HG03159 (cell line): ENCODE measurements at regions not wholly inside any gene's neighbourhood (a gene's known extent, or its start where the extent isn't known, plus 50 kb on each side); places are given as distances from the start of the nearest gene placed in this dataset.
"Not testable (repeated sequence)": the region's sequence is repeated elsewhere in the genome, so short reads cannot be mapped to it uniquely, and the experiment has no call there.

ENCODE experiments used
- ATAC-seq: cut with Tn5 transposase; IDR thresholded peaks from one replicate; pipeline ENCODE4 v1.9.1; 2021; ENCODE audit warnings: mild to moderate bottlenecking, moderate library complexity; ENCODE audit not compliant: unreplicated experiment

GRCh38 chr18:41073372-41073954, 881.6 kb upstream of the PIK3C3 start:
- no peak for ATAC-seq

DNA sequence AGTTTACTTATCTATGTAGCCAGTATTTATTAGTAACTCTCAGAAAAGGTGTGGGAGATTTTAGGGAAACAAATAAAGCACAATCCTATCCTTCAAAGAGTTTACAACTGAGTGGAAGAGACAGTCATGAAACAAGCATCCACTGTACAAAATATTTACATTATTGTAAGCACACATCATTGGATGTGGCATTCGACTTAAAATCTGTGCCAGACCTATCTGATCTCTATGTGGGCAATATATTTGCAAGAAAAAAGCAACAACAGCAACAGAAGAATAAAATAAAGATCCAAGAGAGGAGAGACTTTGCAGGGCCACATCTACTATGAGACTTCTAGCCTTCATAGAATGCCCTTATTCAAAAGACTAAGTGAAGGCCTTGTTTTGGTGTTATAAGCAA, 882.1 kb upstream of the PIK3C3 start:
- no peak for ATAC-seq

GRCh38 chr18:41071826-41072225, 883.2 kb upstream of the PIK3C3 start:
- ATAC-seq: no peak

DNA sequence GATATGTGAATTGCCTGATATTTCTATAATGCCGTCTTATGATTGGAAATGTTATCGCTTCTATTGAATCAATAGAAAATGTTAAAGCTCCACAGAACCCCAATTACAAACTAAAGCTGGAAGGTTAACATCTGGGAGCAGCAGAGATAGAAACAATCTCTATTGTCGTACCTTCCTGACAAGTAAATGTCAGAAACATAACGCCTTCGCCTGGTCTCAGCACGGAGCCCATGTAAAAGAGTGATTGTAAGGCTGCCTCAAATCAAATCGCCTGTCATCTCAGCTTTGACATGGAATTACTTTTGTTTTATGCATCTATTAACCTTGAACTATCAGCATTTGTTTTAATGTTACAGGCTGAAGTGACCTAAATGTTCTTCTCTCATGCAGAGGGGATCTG, 885.9 kb upstream of the PIK3C3 start:
- no peak for ATAC-seq

GRCh38 chr18:41064916-41065315, 890.1 kb upstream of the PIK3C3 start:
- no peak for ATAC-seq

DNA sequence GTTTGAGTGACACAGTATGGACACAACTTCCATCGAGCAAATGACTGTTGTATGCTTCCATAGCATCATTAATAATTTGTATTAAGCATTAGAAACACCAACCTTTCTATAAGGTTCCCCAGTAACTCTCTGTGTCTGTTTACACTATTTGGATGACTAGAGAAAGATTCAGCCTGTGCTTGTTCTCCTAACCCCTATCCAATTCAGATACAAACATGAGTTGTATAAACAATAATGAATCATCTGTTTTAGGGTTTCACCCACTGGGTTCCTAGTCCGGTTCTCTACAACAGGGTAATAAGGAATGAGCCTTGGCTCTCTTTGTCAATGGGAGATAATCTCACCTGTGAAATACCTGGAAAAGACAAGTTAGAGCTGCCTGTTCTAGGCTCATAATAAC, 894.1 kb upstream of the PIK3C3 start:
- no peak for ATAC-seq

GRCh38 chr18:41059126-41059415, 896.0 kb upstream of the PIK3C3 start:
- no peak for ATAC-seq

- ATAC-seq: no peak
These were observed 896.5 kb upstream of the PIK3C3 start for GRCh38 chr18:41058351-41059125.

DNA sequence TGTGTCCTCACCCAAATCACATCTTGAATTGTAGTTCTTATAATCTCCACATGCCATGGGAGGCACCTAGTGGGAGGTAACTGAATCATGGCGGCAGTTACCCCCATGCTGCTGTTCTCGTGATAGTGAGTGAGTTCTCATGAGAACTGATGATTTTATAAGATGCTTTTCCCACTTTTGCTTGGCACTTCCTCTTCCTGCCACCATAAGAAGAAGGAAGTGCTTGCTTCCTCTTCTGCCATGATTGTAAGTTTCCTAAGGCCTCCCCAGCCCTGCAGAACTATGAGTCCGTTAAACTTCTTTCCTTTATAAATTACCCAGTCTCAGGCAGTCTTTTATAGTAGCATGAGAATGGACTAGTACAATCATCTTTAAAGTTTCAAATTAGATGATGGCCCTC, 902.4 kb upstream of the PIK3C3 start:
- ATAC-seq: no peak

- not testable (repeated sequence) for ATAC-seq
These were observed 908.8 kb upstream of the PIK3C3 start for GRCh38 chr18:41046250-41046649.

GRCh38 chr18:41043876-41044275, 911.2 kb upstream of the PIK3C3 start:
- no peak for ATAC-seq

DNA sequence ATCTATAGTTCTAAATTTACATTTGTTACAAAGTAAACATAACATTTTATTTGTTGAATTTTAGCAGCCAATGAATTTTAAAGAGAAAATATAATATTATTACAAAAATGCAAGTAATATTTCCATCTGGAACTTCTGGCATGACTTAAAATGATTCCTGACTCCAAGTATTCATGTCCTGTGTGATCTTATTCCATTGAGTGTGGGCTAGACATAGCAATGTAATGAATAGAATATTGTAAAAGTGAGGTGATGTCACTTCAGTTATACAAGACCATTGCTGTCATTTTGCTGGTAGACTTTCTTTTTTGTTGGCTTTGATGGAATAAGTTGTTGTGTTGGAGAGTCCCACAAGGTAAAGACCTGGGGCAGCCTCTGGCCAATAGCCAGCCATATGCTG, 912.2 kb upstream of the PIK3C3 start:
- no peak for ATAC-seq

DNA sequence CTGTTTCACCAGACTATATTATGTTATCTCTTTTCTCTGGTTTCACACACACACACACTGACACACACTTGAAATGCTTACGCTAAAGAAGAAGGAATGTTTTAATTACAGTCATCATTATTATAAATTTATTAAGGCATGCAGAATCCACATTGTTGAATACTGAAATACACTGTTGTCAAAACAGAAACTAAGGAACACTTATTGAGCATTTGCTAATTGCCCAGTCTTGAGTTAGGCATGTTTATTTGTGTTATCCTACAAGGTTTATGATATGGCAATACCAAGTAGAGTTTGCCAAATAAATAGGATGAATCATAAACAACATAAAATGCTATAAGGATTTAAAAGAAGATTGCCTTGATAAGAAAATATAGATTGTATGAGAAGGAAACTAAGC, 917.0 kb upstream of the PIK3C3 start:
- no peak for ATAC-seq

DNA sequence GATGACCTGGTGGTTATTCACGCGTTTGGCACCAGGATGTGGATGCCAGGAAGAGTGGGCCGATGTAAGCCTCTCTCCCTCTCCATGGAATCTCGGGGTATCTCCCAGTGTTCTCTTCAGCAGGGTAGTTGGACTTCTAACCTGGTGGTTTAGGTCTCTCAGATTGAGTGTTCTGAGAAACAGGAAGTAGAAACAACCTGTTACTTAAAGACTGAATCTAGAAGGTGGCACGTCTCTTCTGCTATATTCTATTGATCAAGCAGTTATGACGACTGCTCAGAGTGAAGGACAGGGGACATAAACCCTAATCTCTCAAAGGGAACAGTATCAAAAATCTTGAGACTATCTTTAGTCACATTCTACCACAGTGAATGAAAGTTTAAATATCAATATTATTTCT, 918.7 kb upstream of the PIK3C3 start:
- no peak for ATAC-seq

DNA sequence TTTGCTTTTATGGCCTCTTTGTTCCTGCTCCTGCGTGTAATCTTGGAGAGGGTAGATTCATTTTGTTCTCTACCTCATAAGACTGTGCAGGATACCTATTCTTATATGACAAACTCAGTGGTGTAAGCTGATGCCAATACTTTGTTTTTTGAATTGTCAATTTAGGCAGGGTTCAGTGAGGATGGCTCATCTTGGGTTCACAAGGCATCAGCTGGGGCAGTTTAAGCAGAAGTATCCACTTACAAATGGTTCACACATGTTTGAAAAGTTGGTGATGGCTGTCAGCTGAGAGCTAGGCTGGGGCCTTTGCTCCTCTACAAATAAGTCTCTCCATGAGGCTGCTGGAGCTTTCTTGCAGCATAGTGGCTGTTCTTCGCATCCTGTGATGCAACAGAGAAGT, 920.6 kb upstream of the PIK3C3 start:
- ATAC-seq: no peak

DNA sequence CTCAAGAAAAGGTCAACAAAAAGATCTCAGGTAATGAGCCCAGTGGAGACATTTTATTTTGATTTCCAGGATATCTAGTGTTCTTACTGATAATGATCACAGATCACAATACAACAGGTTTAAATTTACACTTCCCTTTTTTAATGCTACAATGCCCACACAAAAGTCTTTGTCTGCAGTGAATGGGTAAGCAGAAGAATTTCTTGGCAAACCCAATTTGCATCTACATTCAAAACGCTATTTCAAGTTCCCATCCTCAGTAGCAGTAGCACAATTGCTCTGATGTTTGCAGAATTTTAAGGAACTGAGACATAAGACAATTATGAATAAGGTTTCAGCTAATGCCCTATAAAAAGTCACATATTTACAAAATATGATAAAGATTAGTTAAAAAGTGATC, 929.4 kb upstream of the PIK3C3 start:
- no peak for ATAC-seq

- ATAC-seq: no peak
These were observed 930.2 kb upstream of the PIK3C3 start for GRCh38 chr18:41024792-41025191.

- ATAC-seq: no peak
These were observed 932.5 kb upstream of the PIK3C3 start for GRCh38 chr18:41022484-41022883.

DNA sequence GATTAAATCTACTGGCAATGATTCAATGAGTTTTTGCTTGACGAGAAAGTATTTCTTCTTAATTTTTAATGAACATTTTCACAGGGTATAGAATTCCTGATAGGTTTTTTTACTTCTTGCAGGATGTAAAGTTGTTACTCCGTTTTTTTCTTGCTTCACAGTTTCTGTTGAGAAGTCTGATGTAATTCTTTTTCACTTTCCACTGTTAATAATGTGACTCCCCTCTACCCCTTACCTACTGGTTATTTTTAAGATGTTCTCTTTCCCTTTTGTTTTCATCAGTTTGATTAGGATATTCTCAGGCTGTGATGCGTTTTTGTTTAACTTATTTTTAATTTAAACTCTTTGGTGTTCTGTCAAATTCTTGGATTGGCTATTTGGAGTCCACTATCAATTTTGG, 933.9 kb upstream of the PIK3C3 start:
- no peak for ATAC-seq

GRCh38 chr18:41012194-41012593, 942.8 kb upstream of the PIK3C3 start:
- ATAC-seq: no peak

DNA sequence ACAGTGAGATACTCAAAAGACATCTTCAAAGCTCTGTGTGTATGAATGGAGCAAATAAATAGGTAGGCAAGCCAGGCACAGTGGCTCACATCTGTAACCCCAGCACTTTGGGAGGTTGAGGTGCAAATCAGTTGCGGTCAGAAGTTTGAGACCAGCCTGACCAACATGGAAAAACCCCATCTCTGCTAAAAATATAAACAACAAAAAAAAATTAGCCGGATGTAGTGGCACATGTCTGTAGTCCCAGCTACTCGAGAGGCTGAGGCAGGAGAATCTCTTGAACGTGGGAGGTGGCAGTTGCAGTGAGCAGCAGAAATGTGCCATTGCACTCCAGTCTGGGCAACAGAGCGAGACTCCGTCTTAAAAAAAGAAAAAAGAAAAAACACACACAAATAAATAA, 945.1 kb upstream of the PIK3C3 start:
- ATAC-seq: no peak

GRCh38 chr18:41004324-41004723, 950.7 kb upstream of the PIK3C3 start:
- ATAC-seq: no peak

DNA sequence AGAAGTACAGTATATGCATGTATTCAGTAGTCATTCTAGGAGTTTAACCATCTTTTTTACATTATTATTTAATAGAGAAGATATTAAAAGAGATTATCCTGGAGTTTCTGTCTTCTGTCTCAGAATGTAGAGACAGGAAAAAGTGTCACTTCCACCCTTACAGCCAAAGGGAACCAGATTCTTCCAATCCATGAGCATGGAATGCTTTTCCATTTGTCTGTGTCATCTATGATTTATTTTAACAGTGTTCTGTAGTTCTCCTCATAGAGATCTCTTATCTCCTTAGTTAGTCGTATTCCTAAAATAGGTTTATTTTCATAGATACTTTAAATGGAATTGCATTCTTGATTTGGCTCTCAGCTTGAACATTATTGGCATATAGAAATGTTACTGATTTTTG, 959.5 kb upstream of the PIK3C3 start:
- no peak for ATAC-seq
